NCI-H1092 (cell line): ENCODE measurements at regions not wholly inside any gene's neighbourhood (a gene's known extent, or its start where the extent isn't known, plus 50 kb on each side); places are given as distances from the start of the nearest gene placed in this dataset.
"Not testable (repeated sequence)": the region's sequence is repeated elsewhere in the genome, so short reads cannot be mapped to it uniquely, and the experiment has no call there.

Source experiments
- DNase-seq: peaks from one replicate; lab custom pipeline; 2025; lab: John Stamatoyannopoulos, UW

DNA sequence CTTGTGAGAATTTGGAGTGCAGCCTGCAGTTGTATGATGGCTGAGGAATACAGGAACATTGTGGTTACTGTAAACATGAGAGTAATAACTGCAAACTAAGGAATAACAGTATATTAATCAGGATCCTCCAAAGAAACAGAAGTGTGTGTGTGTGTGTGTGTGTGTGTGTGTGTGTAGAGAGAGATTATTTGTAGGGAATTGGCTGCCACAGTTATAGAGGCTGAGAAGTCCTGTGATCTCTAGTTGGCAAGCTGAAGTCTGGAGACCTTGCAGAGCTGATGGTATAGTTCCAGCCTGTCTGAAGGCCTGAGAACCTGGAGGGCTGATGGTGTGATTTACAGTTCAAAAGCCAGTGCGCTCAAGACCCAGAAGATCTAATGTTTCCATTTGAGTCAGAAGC, 273.3 kb upstream of the FRG1 start:
- not testable (repeated sequence) for DNase-seq

DNA sequence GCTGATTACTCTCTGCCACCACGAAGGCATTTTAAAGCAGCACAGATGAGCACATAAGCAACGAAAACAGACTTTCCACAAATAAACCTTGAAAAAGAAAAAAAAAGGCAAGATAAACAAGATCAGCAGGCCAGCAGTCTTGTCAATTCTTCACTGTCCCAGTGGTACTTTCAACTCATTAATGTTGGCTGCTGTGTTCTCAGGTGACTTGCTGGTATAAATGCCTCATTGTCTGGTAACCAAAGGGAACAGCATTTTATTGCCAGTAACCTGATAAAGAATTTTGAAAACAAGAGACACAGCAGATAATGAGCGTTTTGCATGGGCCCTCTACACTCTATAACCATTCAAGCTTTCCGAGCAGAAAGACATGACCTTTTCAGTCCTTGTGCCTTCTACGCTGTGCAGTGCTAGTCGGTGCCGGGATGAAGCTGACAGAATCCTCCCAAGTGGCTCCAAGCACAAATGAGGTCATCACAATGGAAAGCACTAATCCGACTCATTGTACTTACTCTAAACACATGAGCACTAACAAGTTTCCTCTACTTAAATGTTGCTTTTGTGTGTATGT, 242.9 kb upstream of the FRG1 start:
- not testable (repeated sequence) for DNase-seq

- DNase-seq = not testable (repeated sequence)
These were observed 237.7 kb upstream of the FRG1 start for GRCh38 chr4:189703000-189703399.

DNA sequence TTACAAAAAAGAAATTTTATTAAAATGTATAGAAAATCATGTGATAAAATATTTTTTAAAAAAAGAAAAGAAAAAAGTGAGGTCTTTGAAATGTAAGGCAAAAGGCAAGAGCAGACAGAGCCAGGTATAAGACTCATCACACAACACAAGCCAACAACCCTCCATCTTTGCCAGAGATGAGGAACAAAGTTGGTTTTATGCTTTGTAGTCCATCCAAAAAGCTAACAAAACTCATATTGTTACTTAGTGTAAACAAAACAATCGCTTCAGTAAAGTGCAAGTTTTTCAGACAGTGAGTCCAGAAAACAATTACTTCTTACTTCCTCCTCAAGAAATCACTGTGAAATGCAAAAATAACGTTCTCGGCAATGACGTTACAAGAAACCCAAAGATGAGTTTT, 233.9 kb upstream of the FRG1 start:
- not testable (repeated sequence) for DNase-seq

- DNase-seq = not testable (repeated sequence)
These were observed 233.4 kb upstream of the FRG1 start for GRCh38 chr4:189707227-189707626.

GRCh38 chr4:189711956-189712355, 228.7 kb upstream of the FRG1 start:
- DNase-seq = not testable (repeated sequence)

DNA sequence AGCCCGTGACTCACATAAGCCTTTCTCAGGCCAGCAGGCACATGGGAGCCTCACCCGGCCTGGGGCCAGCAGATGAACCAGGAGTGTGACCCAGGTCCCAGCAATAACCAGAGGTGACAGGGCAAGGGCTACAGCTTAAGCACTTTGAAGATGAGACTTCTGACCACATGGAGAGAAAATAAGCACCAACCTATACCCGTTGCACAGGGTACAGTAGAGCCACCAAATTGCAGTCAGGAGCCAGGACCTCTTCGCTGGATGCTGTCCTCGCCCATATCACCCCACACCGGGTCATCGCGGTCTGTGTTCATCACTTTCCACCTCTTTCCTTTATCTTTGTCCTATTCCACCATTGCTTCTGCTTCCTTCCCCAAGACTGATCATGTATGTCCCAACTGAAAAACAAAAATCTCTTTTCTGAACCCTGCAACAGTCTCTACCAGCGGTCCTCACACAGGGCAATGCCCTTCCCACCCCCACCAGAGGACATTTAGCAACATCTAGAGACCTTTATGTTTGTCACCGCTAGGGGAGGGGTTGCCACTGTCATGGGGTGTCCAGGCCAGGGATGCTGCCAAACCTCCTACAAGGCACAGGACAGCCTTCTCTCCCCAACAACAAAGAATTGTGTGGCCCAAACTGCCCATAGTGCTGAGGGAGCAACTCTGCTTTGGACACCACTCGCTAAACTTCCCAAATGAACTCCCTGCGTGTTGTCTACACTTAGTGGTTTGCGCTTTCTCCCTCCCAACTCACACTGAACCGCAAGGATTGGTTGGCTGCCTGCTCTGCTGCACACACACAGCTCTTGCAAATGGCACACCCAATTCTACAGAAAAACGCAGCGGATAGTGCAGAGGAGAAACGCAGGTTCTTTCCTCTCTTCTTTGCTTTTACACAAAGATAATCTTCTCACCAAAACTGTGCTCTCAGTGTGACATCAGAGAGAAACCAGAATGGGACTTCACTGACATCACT, 219.4 kb upstream of the FRG1 start:
- not testable (repeated sequence) for DNase-seq

DNA sequence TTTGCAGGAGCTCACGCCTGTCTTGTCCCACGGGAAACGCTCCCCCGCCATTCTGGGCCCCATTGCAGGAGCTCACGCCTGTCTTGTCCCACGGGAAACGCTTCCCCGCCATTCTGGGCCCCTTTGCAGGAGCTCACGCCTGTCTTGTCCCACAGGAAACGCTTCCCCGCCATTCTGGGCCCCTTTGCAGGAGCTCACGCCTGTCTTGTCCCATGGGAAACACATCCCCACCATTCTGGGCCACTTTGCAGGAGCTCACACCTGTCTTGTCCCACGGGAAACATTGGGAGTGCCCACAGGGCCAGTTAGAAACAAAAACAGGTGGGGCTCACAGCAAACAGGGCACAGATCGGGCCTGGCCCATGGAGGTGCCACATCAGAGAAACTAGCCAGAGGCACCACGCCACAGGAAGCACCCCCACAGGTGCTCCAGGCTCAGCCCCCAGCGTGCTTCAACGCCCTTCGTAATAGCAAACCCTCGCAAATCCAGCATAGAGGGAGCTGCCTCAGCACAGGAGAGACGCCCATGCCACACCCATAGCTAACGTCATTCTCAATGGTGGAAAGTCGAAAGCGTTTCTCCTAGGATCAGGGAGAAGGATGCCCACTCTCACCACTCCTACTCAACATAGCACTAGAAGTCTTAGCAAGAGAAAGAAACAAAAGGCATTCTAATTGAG, 218.2 kb upstream of the FRG1 start:
- peak; percentile 74 for DNase-seq

GRCh38 chr4:189727982-189728638, 212.6 kb upstream of the FRG1 start:
- DNase-seq = not testable (repeated sequence)

DNA sequence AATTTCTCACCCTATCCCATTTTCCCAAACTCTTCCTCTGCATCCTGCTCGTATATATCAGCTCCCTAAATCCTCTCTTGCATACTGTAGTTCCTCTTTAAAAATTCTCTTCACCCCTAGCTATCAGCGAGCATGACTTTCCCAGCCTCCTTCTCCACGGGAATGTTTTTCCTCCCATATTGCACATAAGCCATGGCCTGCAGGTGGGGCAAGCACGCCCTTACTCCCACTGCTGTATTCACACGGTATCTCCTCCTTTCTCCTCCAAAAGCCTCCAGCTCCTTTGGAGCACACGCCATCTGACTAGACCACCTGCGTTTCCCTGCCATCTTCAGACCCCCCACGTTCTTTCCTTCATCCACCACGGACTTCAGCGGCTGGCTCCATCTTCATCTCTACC, 208.7 kb upstream of the FRG1 start:
- not testable (repeated sequence) for DNase-seq

- DNase-seq = not testable (repeated sequence)
These were observed 207.2 kb upstream of the FRG1 start for GRCh38 chr4:189733507-189733906.

- DNase-seq = not testable (repeated sequence)
These were observed 205.9 kb upstream of the FRG1 start for GRCh38 chr4:189734648-189735267.

DNA sequence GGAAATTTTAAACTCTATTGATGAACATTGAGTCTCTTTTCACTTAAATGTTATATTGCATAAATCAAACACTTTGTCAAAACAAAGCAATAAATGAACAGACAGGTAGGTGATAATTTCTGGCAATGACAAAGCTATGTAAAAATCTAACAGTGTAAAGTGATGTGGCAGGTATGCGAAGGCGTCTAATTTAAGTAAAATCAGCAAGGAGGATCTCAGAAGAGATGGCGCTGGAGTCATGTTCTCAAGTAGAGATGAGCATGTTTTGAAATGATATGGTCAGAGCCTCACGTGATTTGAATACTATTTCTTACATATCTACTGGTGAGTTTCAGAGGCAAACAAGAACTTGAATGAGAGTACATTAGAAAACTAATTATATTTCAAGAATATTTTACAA, 204.0 kb upstream of the FRG1 start:
- not testable (repeated sequence) for DNase-seq

DNA sequence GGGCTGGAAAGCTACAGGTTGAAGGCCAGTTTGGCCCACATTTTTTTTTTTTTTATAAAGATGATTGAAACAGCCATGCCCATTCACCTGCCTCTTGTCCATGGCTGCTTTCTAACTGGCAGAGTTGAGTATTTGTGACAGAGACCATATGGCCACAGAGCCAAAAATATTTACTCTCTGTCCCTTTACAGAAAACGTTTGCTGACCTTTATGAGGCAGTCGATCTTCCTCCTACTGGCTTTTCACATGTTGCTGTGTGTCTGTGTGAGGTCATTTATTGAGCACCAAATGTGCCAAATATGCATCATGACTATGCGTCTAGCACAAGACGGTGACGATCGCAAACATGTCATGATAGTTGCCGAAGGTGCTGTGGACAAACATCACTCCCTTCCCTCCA, 200.6 kb upstream of the FRG1 start:
- not testable (repeated sequence) for DNase-seq

GRCh38 chr4:189740873-189741272, 199.8 kb upstream of the FRG1 start:
- DNase-seq = no peak

GRCh38 chr4:189753092-189753491, 187.6 kb upstream of the FRG1 start:
- not testable (repeated sequence) for DNase-seq

GRCh38 chr4:189763583-189763982, 177.1 kb upstream of the FRG1 start:
- no peak for DNase-seq

DNA sequence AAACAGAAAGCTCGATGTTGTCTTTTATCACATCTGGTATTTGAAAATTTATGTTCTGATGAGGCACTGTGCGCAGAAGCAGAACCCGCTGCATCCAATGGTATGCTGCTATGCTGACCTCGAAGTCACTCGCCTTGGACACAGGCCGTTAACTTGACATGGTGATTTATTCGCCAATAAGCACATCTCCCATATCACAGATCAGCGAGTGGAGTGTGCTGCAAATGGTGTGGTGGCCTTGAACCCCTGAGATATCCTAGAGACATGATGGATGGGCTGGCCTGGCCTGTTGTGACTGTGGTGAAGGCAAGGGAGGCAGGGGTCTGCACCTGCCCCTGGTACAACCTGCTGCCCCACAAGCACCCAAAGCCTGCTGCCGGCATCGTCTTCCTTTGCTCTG, 175.4 kb upstream of the FRG1 start:
- DNase-seq = no peak

DNA sequence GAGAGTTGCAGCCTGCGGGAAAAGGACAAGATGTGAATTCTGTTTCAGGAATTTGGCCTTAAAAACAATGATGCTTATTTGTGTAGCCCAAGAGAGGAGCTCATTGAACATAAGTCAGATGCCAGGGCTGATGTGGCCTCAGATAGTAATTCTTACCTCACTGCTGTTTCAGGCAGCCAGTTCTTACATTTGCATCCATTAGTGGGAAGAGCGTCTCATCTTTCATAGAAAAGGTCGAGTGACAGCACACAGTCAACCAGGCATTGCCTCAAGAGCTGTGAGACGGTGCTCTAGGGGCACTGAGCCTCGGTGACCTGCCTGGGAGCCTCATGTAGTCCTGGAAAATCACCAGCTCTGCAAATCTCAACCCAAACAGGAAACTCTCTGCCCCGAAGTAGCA, 174.9 kb upstream of the FRG1 start:
- DNase-seq = no peak

- no peak for DNase-seq
These were observed 172.7 kb upstream of the FRG1 start for GRCh38 chr4:189767941-189768340.

DNA sequence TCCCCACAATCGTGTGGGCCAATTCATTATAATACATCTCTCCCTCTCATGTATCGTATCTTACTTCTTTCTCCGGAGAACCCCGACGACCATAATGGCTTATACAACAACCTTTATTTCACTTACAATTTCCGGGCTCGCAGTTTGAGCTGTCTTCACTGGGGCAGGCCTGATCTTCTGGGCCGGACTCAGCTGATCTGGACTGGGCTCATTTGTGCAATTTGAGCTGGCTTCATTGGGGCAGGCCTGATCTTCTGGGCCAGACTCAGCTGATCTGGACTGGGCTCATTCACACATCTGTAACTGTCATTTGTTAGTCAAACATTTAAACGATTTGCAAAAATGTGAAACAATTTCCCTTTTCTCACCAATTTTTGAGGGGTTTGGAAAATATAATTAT, 171.5 kb upstream of the FRG1 start:
- DNase-seq = no peak
